SU-DHL-6 (cell line): ENCODE measurements at regions not wholly inside any gene's neighbourhood (a gene's known extent, or its start where the extent isn't known, plus 50 kb on each side); places are given as distances from the start of the nearest gene placed in this dataset.

Source experiments
- EZH2phosphoT487 ChIP-seq: fragments of 200-600 bp; sonication (generic), shearing (Covaris generic); conservative IDR thresholded peaks from 2 replicates; pipeline ENCODE4 v1.6.1; 2018; ENCODE audit warnings: mild to moderate bottlenecking, antibody characterized with exemption, low read length, moderate library complexity, mixed read lengths
- TF ChIP-seq, protein P1 (sequence below): fragments of 200-600 bp; sonication (generic); IDR thresholded peaks from one replicate; pipeline ENCODE4 v1.5.1; 2017; ENCODE audit warnings: antibody characterized with exemption, mild to moderate bottlenecking, low read length, moderate library complexity; ENCODE audit not compliant: insufficient read depth, poor library complexity, severe bottlenecking

DNA sequence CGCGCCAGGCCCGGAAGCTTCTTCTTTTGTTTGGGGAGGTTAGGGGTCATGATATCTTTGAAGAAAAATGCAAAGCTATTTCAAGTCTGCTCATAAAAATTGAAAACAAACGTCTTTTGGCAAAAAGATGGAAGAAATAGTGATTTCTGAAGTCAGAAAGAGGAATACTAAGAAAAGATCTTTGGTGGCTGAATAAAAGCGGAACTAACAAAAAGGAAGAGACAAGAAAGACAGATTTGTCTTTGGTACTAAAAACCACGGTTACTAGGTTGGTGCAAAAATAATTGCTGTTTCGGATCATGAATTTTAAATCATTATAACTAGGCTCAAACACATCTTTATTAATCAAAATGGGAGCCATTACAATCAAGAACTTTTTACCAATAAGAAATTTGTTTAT is 164.6 kb upstream of the TRIB2 start:
- TF ChIP-seq, protein P1, sequence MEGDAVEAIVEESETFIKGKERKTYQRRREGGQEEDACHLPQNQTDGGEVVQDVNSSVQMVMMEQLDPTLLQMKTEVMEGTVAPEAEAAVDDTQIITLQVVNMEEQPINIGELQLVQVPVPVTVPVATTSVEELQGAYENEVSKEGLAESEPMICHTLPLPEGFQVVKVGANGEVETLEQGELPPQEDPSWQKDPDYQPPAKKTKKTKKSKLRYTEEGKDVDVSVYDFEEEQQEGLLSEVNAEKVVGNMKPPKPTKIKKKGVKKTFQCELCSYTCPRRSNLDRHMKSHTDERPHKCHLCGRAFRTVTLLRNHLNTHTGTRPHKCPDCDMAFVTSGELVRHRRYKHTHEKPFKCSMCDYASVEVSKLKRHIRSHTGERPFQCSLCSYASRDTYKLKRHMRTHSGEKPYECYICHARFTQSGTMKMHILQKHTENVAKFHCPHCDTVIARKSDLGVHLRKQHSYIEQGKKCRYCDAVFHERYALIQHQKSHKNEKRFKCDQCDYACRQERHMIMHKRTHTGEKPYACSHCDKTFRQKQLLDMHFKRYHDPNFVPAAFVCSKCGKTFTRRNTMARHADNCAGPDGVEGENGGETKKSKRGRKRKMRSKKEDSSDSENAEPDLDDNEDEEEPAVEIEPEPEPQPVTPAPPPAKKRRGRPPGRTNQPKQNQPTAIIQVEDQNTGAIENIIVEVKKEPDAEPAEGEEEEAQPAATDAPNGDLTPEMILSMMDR: no peak
- no peak for TF ChIP-seq EZH2phosphoT487
